GM12872 (cell line): ENCODE measurements at regions not wholly inside any gene's neighbourhood (a gene's known extent, or its start where the extent isn't known, plus 50 kb on each side); places are given as distances from the start of the nearest gene placed in this dataset.

Experiments used
- CTCF ChIP-seq: IDR thresholded peaks from 3 replicates; pipeline ENCODE4 v1.5.1; 2011; ENCODE audit warnings: low read depth, mild to moderate bottlenecking, low read length, moderate library complexity; ENCODE audit not compliant: insufficient read depth

- no peak for TF ChIP-seq CTCF
Measured at GRCh38 chr17:73814075-73814474, 169.8 kb upstream of the SDK2 start.

GRCh38 chr17:73815474-73815873, 171.2 kb upstream of the SDK2 start:
- TF ChIP-seq CTCF, result no peak

GRCh38 chr17:73819440-73820395, 175.5 kb upstream of the SDK2 start:
- TF ChIP-seq CTCF, result no peak

GRCh38 chr17:73820686-73821448, 176.6 kb upstream of the SDK2 start:
- no peak for TF ChIP-seq CTCF

- TF ChIP-seq CTCF, result no peak
Measured at GRCh38 chr17:73821665-73822064, 177.4 kb upstream of the SDK2 start.

- no peak for TF ChIP-seq CTCF
Measured at GRCh38 chr17:73822371-73822770, 178.1 kb upstream of the SDK2 start.

- TF ChIP-seq CTCF, result no peak
Measured at GRCh38 chr17:73823684-73824083, 179.4 kb upstream of the SDK2 start.
